ENCODE measurements at regions not wholly inside any gene's neighbourhood (a gene's known extent, or its start where the extent isn't known, plus 50 kb on each side); places are given as distances from the start of the nearest gene placed in this dataset.

GRCh38 chr15:36183201-36183600 is 396.2 kb upstream of the CDIN1 start:
- H3K36me3 Mint-ChIP-seq (ENCODE audit: insufficient read depth in 1 of 3, low read depth in 3 of 3) = peaks cover 0 to 1% (median 0%) of the 10 kb centered on the region in 3 experiments; a peak in 1 of 7 replicates
- no peak overlapping the region for H3K27ac ChIP-seq (ENCODE audit: insufficient read length, low read depth, low read length)
- no peaks in the 10 kb centered on the region for H3K79me1 ChIP-seq (ENCODE audit: insufficient read depth, low read depth, low read length, poor library complexity, severe bottlenecking)
- H4K5ac ChIP-seq (ENCODE audit: insufficient read length, low read depth, low read length) = no peak overlapping the region
- H2AFZ ChIP-seq (ENCODE audit: low read length) = no peak overlapping the region
- no peak overlapping the region for H3K14ac ChIP-seq (ENCODE audit: insufficient read depth, low read length)
- no peaks in the 10 kb centered on the region for H4K20me1 ChIP-seq (ENCODE audit: control insufficient read depth, insufficient read depth, insufficient read length)
- H3K27me3 ChIP-seq (ENCODE audit: insufficient read depth, low read length) = no peaks in the 10 kb centered on the region
- H4K8ac ChIP-seq (replicated peaks; ENCODE audit: insufficient read length, low read depth, low read length) = no peak overlapping the region
- H2BK15ac ChIP-seq (ENCODE audit: low read depth, low read length) = no peak overlapping the region
- no peak overlapping the region for H3K18ac ChIP-seq (ENCODE audit: insufficient read length, low read depth, low read length)
- no peak overlapping the region for H2BK120ac ChIP-seq (ENCODE audit: low read depth, low read length, poor library complexity, severe bottlenecking)
- H3K56ac ChIP-seq (ENCODE audit: insufficient read length, low read depth, low read length) = no peak overlapping the region
- no peaks in the 10 kb centered on the region for H3K9me3 ChIP-seq (ENCODE audit: control insufficient read depth, low read depth, low read length)
- H3K23ac ChIP-seq (ENCODE audit: insufficient read length, low read depth, low read length) = no peak overlapping the region
- DNase-seq = no peak
- no peak overlapping the region for H3K27ac Mint-ChIP-seq
- TF ChIP-seq, protein P1, sequence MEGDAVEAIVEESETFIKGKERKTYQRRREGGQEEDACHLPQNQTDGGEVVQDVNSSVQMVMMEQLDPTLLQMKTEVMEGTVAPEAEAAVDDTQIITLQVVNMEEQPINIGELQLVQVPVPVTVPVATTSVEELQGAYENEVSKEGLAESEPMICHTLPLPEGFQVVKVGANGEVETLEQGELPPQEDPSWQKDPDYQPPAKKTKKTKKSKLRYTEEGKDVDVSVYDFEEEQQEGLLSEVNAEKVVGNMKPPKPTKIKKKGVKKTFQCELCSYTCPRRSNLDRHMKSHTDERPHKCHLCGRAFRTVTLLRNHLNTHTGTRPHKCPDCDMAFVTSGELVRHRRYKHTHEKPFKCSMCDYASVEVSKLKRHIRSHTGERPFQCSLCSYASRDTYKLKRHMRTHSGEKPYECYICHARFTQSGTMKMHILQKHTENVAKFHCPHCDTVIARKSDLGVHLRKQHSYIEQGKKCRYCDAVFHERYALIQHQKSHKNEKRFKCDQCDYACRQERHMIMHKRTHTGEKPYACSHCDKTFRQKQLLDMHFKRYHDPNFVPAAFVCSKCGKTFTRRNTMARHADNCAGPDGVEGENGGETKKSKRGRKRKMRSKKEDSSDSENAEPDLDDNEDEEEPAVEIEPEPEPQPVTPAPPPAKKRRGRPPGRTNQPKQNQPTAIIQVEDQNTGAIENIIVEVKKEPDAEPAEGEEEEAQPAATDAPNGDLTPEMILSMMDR (conservative IDR thresholded peaks at IDR 0.05) = no peak
- no peaks in the 10 kb centered on the region for H3K4me1 ChIP-seq (ENCODE audit: insufficient read depth, low read length)
- no peaks in the 10 kb centered on the region for H3K79me2 ChIP-seq (ENCODE audit: insufficient read depth, low read length)
- no peak overlapping the region for H2BK20ac ChIP-seq (ENCODE audit: low read depth, low read length, poor library complexity, severe bottlenecking)
- WGBS (ENCODE audit: extremely low coverage, insufficient read length, low lambda C conversion rate) = no CpG with 5 or more reads among the region's 2 CpGs
- H2BK5ac ChIP-seq (ENCODE audit: insufficient read length, low read length) = no peak overlapping the region
- H3K4ac ChIP-seq (ENCODE audit: low read depth, low read length) = no peak overlapping the region
- H3K27me3 Mint-ChIP-seq (ENCODE audit: low read depth) = no peaks in the 10 kb centered on the region; the same call in 1 of the 2 replicates
- no peak overlapping the region for H3K9ac ChIP-seq (ENCODE audit: extremely low read depth, insufficient read length, low read length)
- no peak overlapping the region for H3T11ph ChIP-seq (ENCODE audit: low read length)
- H2BK12ac ChIP-seq (ENCODE audit: insufficient read length, low read depth, low read length) = no peak overlapping the region
- H3K9me3 Mint-ChIP-seq = no peaks in the 10 kb centered on the region
- H3K4me1 Mint-ChIP-seq = peaks cover 2% of the 10 kb centered on the region in 2 experiments
- H2AK5ac ChIP-seq (ENCODE audit: insufficient read length, low read length) = no peak overlapping the region
- no peak overlapping the region for H3K4me3 Mint-ChIP-seq
- H4K91ac ChIP-seq (ENCODE audit: insufficient read length, low read depth, low read length) = no peak overlapping the region
- no peak overlapping the region for H3K4me2 ChIP-seq (ENCODE audit: insufficient read depth, insufficient read length, low read length)
- H3K23me2 ChIP-seq (ENCODE audit: insufficient read length, low read depth, low read length, poor library complexity, severe bottlenecking) = no peaks in the 10 kb centered on the region

Measured in H9 (cell line).